DOHH2 (cell line): ENCODE measurements at regions not wholly inside any gene's neighbourhood (a gene's known extent, or its start where the extent isn't known, plus 50 kb on each side); places are given as distances from the start of the nearest gene placed in this dataset.

ENCODE experiments used
- H3F3A ChIP-seq: fragments of 200-600 bp; sonication (generic), shearing (Covaris generic); 2 replicates; pipeline ENCODE4 v1.6.0; 2016; ENCODE audit warnings: antibody characterized with exemption, mild to moderate bottlenecking; ENCODE audit not compliant: control insufficient read depth, insufficient read depth
- H3K27ac ChIP-seq: fragments of 200-600 bp; sonication (generic); 2 replicates; pipeline ENCODE4 v1.5.1; 2014; ENCODE audit warnings: low read depth, mild to moderate bottlenecking, low read length, moderate library complexity
- H3K27me3 ChIP-seq: fragments of 200-600 bp; sonication (generic); 2 replicates; pipeline ENCODE4 v1.6.1; 2014; ENCODE audit warnings: mild to moderate bottlenecking, low read length, mixed read lengths; ENCODE audit not compliant: control insufficient read depth
- H3K36me3 ChIP-seq: fragments of 200-600 bp; sonication (generic); 2 replicates; pipeline ENCODE4 v1.6.1; 2014; ENCODE audit warnings: mild to moderate bottlenecking, low read length, moderate library complexity, mixed read lengths; ENCODE audit not compliant: control insufficient read depth
- H3K4me1 ChIP-seq: fragments of 200-600 bp; sonication (generic); 2 replicates; pipeline ENCODE4 v1.6.1; 2014; ENCODE audit warnings: mild to moderate bottlenecking, low read length, mixed read lengths; ENCODE audit not compliant: control insufficient read depth
- H3K4me2 ChIP-seq: fragments of 200-600 bp; sonication (generic); 2 replicates; pipeline ENCODE4 v1.6.0; 2014; ENCODE audit warnings: mild to moderate bottlenecking, low read length, moderate library complexity
- H3K4me3 ChIP-seq: fragments of 200-600 bp; sonication (generic); 2 replicates; pipeline ENCODE4 v1.5.1; 2014; ENCODE audit warnings: mild to moderate bottlenecking, low read length, mixed read lengths
- H3K79me2 ChIP-seq: fragments of 200-600 bp; sonication (generic); 2 replicates; pipeline ENCODE4 v1.6.1; 2014; ENCODE audit warnings: mild to moderate bottlenecking, low read length, mixed read lengths; ENCODE audit not compliant: control insufficient read depth
- H3K9me2 ChIP-seq: fragments of 200-600 bp; sonication (generic); replicated peaks from 2 replicates; pipeline ENCODE4 v1.6.1; 2014; ENCODE audit warnings: mild to moderate bottlenecking, low read length, mixed read lengths; ENCODE audit not compliant: control insufficient read depth
- H3K9me3 ChIP-seq: fragments of 200-600 bp; sonication (generic); 2 replicates; pipeline ENCODE4 v1.6.1; 2014; ENCODE audit warnings: antibody characterized with exemption, low read length, mixed read lengths; ENCODE audit not compliant: control insufficient read depth, insufficient read depth
- H4K20me1 ChIP-seq: fragments of 200-600 bp; sonication (generic); 2 replicates; pipeline ENCODE4 v1.6.0; 2014; ENCODE audit warnings: low read depth, mild to moderate bottlenecking, antibody characterized with exemption, low read length, moderate library complexity; ENCODE audit not compliant: control insufficient read depth, insufficient read depth
- CTCF ChIP-seq: fragments of 200-600 bp; sonication (generic); IDR thresholded peaks from one replicate; pipeline ENCODE4 v1.5.1; 2014; ENCODE audit warnings: antibody characterized with exemption, mild to moderate bottlenecking, low read depth, low read length; ENCODE audit not compliant: poor library complexity, severe bottlenecking
- EZH2phosphoT487 ChIP-seq: fragments of 200-600 bp; sonication (generic); IDR thresholded peaks from 2 replicates; pipeline ENCODE4 v1.6.1; 2017; ENCODE audit warnings: borderline replicate concordance, mild to moderate bottlenecking, antibody characterized with exemption, low read length, moderate library complexity, mixed read lengths

DNA sequence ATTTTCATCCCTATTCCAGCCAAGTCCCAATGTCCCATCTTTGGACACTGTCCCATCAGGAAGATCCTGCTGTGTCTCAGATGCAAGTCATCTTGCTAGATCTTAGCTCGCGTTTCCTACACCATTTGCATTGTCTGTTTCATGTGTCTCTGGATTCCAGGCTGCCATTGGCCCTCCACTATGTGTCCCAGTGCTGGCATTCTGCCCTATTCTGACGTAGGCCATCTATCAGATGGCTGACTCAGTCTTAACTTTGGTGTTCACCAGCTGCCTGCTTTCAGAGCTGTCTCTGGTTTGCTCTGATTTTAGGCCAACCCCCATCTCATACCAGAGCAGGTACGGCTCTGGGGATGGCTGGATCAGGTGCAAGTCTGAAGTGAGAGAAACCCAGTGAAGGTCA, 300.9 kb upstream of the ASIC2 start:
- H3K79me2 ChIP-seq = no peaks in the 10 kb centered on the region
- H3K4me2 ChIP-seq = no peak overlapping the region
- no peak overlapping the region for H3K27ac ChIP-seq
- H3K4me3 ChIP-seq = no peak overlapping the region
- no peaks in the 10 kb centered on the region for H3K27me3 ChIP-seq
- no peaks in the 10 kb centered on the region for H4K20me1 ChIP-seq
- no peaks in the 10 kb centered on the region for H3K9me2 ChIP-seq
- no peaks in the 10 kb centered on the region for H3K9me3 ChIP-seq
- TF ChIP-seq EZH2phosphoT487 (no peak), CTCF (no peak)
- no peaks in the 10 kb centered on the region for H3K36me3 ChIP-seq
- no peaks in the 10 kb centered on the region for H3K4me1 ChIP-seq
- H3F3A ChIP-seq = no peaks in the 10 kb centered on the region

- H3K36me3 ChIP-seq = no peaks in the 10 kb centered on the region
- no peak overlapping the region for H3K4me3 ChIP-seq
- TF ChIP-seq CTCF = no peak
- no peak for TF ChIP-seq EZH2phosphoT487
- no peaks in the 10 kb centered on the region for H3K79me2 ChIP-seq
- H3K4me1 ChIP-seq = no peaks in the 10 kb centered on the region
- no peak overlapping the region for H3K4me2 ChIP-seq
- H3K27me3 ChIP-seq = no peaks in the 10 kb centered on the region
- no peak overlapping the region for H3K27ac ChIP-seq
- H3K9me3 ChIP-seq = no peaks in the 10 kb centered on the region
- H3F3A ChIP-seq = no peaks in the 10 kb centered on the region
- no peaks in the 10 kb centered on the region for H3K9me2 ChIP-seq
- no peaks in the 10 kb centered on the region for H4K20me1 ChIP-seq
Measured at GRCh38 chr17:33595828-33596227, 302.7 kb upstream of the ASIC2 start.

DNA sequence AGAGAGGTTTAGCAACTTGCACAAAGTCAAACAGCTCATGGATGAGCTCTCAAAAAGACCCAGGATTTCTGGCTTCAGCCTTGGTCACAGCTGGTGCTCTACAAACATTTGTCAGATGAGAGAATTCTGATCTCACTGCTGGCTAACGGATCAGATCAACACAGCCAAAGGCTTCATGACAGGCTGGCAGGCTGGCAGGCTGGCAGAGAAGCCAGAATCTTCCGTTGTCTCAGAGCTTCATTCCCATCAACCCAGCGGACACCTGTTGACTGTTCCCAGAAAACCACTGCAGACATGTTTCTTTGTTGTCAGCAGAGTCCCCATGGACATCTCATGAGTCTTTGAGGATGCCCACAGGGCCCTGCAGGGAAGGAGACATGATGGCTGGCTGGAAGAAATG, 303.8 kb upstream of the ASIC2 start:
- H3K27ac ChIP-seq = no peak overlapping the region
- no peak overlapping the region for H3K4me2 ChIP-seq

More for the DNA sequence above, 303.8 kb upstream of the ASIC2 start:
- Histone ChIP-seq H3K9me3 (no peaks in the 10 kb centered on the region), H3K4me1 (no peaks in the 10 kb centered on the region), H3K4me3 (no peak overlapping the region), H3K27me3 (no peaks in the 10 kb centered on the region), H4K20me1 (no peaks in the 10 kb centered on the region), H3F3A (no peaks in the 10 kb centered on the region), H3K79me2 (no peaks in the 10 kb centered on the region), H3K36me3 (no peaks in the 10 kb centered on the region), H3K9me2 (no peaks in the 10 kb centered on the region)
- TF ChIP-seq CTCF = no peak
